Endothelial cell (in vitro differentiated cells): ENCODE measurements at regions not wholly inside any gene's neighbourhood (a gene's known extent, or its start where the extent isn't known, plus 50 kb on each side); places are given as distances from the start of the nearest gene placed in this dataset.

Experiments used
- DNase-seq: peaks from one replicate; pipeline ENCODE4 v3.0.0; 2021; ENCODE audit warnings: low spot score
- H3K27ac Mint-ChIP-seq: one replicate; pipeline ENCODE4 v1.8.0; 2021; ENCODE audit warnings: mixed read lengths, inconsistent platforms; ENCODE audit not compliant: unreplicated experiment
- H3K27me3 Mint-ChIP-seq: one replicate; pipeline ENCODE4 v1.8.0; 2021; ENCODE audit warnings: mild to moderate bottlenecking, moderate library complexity, mixed read lengths, inconsistent platforms; ENCODE audit not compliant: unreplicated experiment
- H3K36me3 Mint-ChIP-seq: one replicate; pipeline ENCODE4 v1.8.0; 2021; ENCODE audit warnings: mild to moderate bottlenecking, low read depth, mixed read lengths, inconsistent platforms; ENCODE audit not compliant: unreplicated experiment
- H3K4me1 Mint-ChIP-seq: one replicate; pipeline ENCODE4 v1.8.0; 2021; ENCODE audit warnings: mild to moderate bottlenecking, mixed read lengths, inconsistent platforms; ENCODE audit not compliant: unreplicated experiment
- H3K4me3 Mint-ChIP-seq: one replicate; pipeline ENCODE4 v1.8.0; 2021; ENCODE audit warnings: mild to moderate bottlenecking, mixed read lengths, inconsistent platforms; ENCODE audit not compliant: unreplicated experiment
- H3K9me3 Mint-ChIP-seq: one replicate; pipeline ENCODE4 v1.8.0; 2021; ENCODE audit warnings: mixed read lengths, inconsistent platforms; ENCODE audit not compliant: unreplicated experiment
- TF ChIP-seq, protein P1 (sequence below): fragments of 200-600 bp; sonication (generic); IDR thresholded peaks from one replicate; pipeline ENCODE4 v1.5.0; 2021; ENCODE audit warnings: antibody characterized with exemption; ENCODE audit not compliant: unreplicated experiment

- no peak for DNase-seq
- Mint-ChIP-seq H3K9me3 (no peaks in the 10 kb centered on the region), H3K36me3 (no peaks in the 10 kb centered on the region), H3K4me3 (no peak overlapping the region), H3K27me3 (no peaks in the 10 kb centered on the region), H3K4me1 (peaks cover 8% of the 10 kb centered on the region), H3K27ac (no peak overlapping the region)
- TF ChIP-seq, protein P1, sequence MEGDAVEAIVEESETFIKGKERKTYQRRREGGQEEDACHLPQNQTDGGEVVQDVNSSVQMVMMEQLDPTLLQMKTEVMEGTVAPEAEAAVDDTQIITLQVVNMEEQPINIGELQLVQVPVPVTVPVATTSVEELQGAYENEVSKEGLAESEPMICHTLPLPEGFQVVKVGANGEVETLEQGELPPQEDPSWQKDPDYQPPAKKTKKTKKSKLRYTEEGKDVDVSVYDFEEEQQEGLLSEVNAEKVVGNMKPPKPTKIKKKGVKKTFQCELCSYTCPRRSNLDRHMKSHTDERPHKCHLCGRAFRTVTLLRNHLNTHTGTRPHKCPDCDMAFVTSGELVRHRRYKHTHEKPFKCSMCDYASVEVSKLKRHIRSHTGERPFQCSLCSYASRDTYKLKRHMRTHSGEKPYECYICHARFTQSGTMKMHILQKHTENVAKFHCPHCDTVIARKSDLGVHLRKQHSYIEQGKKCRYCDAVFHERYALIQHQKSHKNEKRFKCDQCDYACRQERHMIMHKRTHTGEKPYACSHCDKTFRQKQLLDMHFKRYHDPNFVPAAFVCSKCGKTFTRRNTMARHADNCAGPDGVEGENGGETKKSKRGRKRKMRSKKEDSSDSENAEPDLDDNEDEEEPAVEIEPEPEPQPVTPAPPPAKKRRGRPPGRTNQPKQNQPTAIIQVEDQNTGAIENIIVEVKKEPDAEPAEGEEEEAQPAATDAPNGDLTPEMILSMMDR: no peak
Observed at GRCh38 chr20:11103866-11104265, 430.1 kb upstream of the JAG1 start.

DNA sequence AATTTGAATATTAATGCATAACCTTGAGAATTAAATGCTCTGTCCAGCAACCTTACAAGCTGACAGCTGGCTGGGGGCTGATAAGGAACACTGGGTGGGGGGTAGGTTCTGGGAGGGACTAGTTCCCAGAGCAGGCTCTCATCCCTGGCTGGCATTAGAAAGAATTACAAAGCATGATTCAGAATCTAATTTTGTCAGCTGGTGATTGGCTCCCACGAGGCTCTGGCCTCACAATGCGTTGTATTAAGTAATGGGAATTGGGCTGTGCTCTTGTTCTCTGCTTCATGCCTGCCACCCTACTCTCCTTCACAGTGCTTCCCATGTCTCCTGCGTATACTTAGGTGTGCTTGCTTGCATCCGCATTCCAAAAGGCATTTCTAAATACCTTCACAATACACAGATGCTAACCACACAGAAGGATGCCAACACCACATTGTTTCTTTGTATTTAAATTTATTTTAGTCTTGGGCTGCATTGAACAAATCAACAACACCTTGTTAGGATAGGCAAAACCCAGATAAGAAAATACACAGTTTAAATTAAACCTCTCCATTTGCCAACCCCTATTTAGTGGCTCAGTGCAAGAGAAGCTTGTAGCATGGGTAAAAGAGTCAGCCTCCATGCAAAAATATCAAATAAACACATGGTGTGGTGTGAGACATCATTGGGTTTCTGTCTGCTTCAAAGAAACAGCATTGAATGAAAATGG lies 434.5 kb upstream of the JAG1 start:
- no peaks in the 10 kb centered on the region for H3K27me3 Mint-ChIP-seq
- H3K27ac Mint-ChIP-seq: no peak overlapping the region
- DNase-seq: no peak
- no peaks in the 10 kb centered on the region for H3K36me3 Mint-ChIP-seq
- TF ChIP-seq, protein P1: no peak
- no peak overlapping the region for H3K4me3 Mint-ChIP-seq
- no peaks in the 10 kb centered on the region for H3K9me3 Mint-ChIP-seq
- H3K4me1 Mint-ChIP-seq: peaks cover 6% of the 10 kb centered on the region

GRCh38 chr20:11110535-11110934 lies 436.7 kb upstream of the JAG1 start:
- Mint-ChIP-seq H3K36me3 (no peaks in the 10 kb centered on the region), H3K4me3 (no peak overlapping the region), H3K9me3 (no peaks in the 10 kb centered on the region), H3K27ac (no peak overlapping the region), H3K27me3 (no peaks in the 10 kb centered on the region), H3K4me1 (peaks cover 15% of the 10 kb centered on the region)
- TF ChIP-seq, protein P1: no peak
- DNase-seq: no peak

- H3K9me3 Mint-ChIP-seq: no peaks in the 10 kb centered on the region
- H3K27ac Mint-ChIP-seq: no peak overlapping the region
- TF ChIP-seq, protein P1: no peak
- no peak for DNase-seq
- no peaks in the 10 kb centered on the region for H3K36me3 Mint-ChIP-seq
- H3K4me3 Mint-ChIP-seq: no peak overlapping the region
- no peaks in the 10 kb centered on the region for H3K27me3 Mint-ChIP-seq
- H3K4me1 Mint-ChIP-seq: peaks cover 15% of the 10 kb centered on the region
Observed at GRCh38 chr20:11111191-11111590, 437.4 kb upstream of the JAG1 start.

GRCh38 chr20:11112832-11113231 lies 439.0 kb upstream of the JAG1 start:
- Mint-ChIP-seq H3K27me3 (no peaks in the 10 kb centered on the region), H3K27ac (no peak overlapping the region), H3K36me3 (no peaks in the 10 kb centered on the region), H3K4me1 (peaks cover 14% of the 10 kb centered on the region), H3K9me3 (no peaks in the 10 kb centered on the region), H3K4me3 (no peak overlapping the region)
- TF ChIP-seq, protein P1: no peak
- no peak for DNase-seq
